A549 (cell line): ENCODE measurements at regions not wholly inside any gene's neighbourhood (a gene's known extent, or its start where the extent isn't known, plus 50 kb on each side); places are given as distances from the start of the nearest gene placed in this dataset.

Experiments used
- CTCF ChIP-seq: fragments of >200 bp; sonication (Bioruptor Twin); formaldehyde crosslinking; IDR thresholded peaks from 3 replicates; pipeline ENCODE4 v1.5.1; 2016
- HDAC2 ChIP-seq: fragments of 200-600 bp; sonication (generic); IDR thresholded peaks from 2 replicates; pipeline ENCODE4 v1.6.1; 2016

DNA sequence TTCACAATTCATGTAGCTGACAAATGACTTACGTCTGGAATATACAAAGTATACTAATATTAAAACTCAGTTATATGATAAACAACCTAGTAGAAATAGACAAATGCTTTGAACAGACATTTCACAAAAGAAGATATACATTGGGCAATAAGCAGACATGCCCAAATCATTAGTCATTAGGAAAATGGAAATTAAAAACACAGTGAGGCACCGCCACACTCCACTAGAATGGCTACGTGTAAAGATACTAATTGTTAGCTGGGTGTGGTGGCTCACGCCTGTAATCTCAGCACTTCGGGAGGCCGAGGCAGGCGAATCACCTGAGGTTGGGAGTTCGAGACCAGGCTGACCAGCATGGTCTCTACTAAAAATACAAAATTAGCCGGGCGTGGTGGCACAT is 248.9 kb upstream of the TMEM132C start:
- no peak for TF ChIP-seq CTCF
- TF ChIP-seq HDAC2, result no peak
